Stimulated activated CD8-positive, alpha-beta memory T cell treated with anti-CD3 and anti-CD28 coated beads, Interleukin-15, amount 100 ng/mL, for 4 hours (primary cell): ENCODE measurements at regions not wholly inside any gene's neighbourhood (a gene's known extent, or its start where the extent isn't known, plus 50 kb on each side); places are given as distances from the start of the nearest gene placed in this dataset.

Experiments used
- DNase-seq, 2 donors: peaks; one replicate each; pipeline ENCODE4 v3.0.0-alpha.2; 2020; ENCODE audit warnings: low read depth in 2 of 2

GRCh38 chr7:67553378-67553777 is 556.7 kb downstream of the TYW1 start:
- no peak for DNase-seq

GRCh38 chr7:67554986-67555385 is 558.4 kb downstream of the TYW1 start:
- DNase-seq: no peak

- DNase-seq: no peak
These were observed 568.3 kb downstream of the TYW1 start for GRCh38 chr7:67564959-67565358.

GRCh38 chr7:67566101-67566500 is 569.5 kb downstream of the TYW1 start:
- DNase-seq: no peak

- DNase-seq: no peak
These were observed 574.5 kb downstream of the TYW1 start for GRCh38 chr7:67571026-67571545.

GRCh38 chr7:67573639-67574038 is 577.0 kb downstream of the TYW1 start:
- DNase-seq: no peak

GRCh38 chr7:67588631-67589030 is 592.0 kb downstream of the TYW1 start:
- no peak for DNase-seq

- DNase-seq: no peak
These were observed 592.5 kb downstream of the TYW1 start for GRCh38 chr7:67589183-67589582.

- DNase-seq: no peak
These were observed 594.0 kb downstream of the TYW1 start for GRCh38 chr7:67590649-67591048.

GRCh38 chr7:67593794-67594193 is 597.2 kb downstream of the TYW1 start:
- DNase-seq: no peak

GRCh38 chr7:67595431-67596180 is 599.0 kb downstream of the TYW1 start:
- no peak for DNase-seq

GRCh38 chr7:67597161-67597560 is 600.5 kb downstream of the TYW1 start:
- DNase-seq: no peak

- DNase-seq: no peak
These were observed 601.8 kb downstream of the TYW1 start for GRCh38 chr7:67598469-67598868.

- DNase-seq: no peak
These were observed 602.9 kb downstream of the TYW1 start for GRCh38 chr7:67599331-67600062.

GRCh38 chr7:67602246-67602887 is 605.7 kb downstream of the TYW1 start:
- no peak for DNase-seq

- DNase-seq: no peak
These were observed 608.1 kb downstream of the TYW1 start for GRCh38 chr7:67604461-67605386.

- DNase-seq: no peak
These were observed 612.2 kb downstream of the TYW1 start for GRCh38 chr7:67608806-67609205.

GRCh38 chr7:67610897-67611296 is 614.3 kb downstream of the TYW1 start:
- DNase-seq: no peak

GRCh38 chr7:67614843-67615242 is 618.2 kb downstream of the TYW1 start:
- no peak for DNase-seq

- DNase-seq: no peak
These were observed 619.9 kb downstream of the TYW1 start for GRCh38 chr7:67616517-67616916.

GRCh38 chr7:67618556-67619162 is 622.0 kb downstream of the TYW1 start:
- DNase-seq: no peak
